ENCODE measurements at regions not wholly inside any gene's neighbourhood (a gene's known extent, or its start where the extent isn't known, plus 50 kb on each side); places are given as distances from the start of the nearest gene placed in this dataset.

GRCh38 chr6:90449311-90449710 lies 137.6 kb downstream of the MAP3K7 start:
- no peaks in the 10 kb centered on the region for H3K9me2 ChIP-seq
- no peak overlapping the region for H3K9ac ChIP-seq
- no peaks in the 10 kb centered on the region for H3K36me3 ChIP-seq (replicated peaks in 1 of 2; ENCODE audit: control insufficient read depth in 1 of 2, insufficient read depth in 2 of 2, low read length in 1 of 2)
- H3F3A ChIP-seq (replicated peaks; ENCODE audit: insufficient read depth) = no peaks in the 10 kb centered on the region
- H3K4me2 ChIP-seq = no peak overlapping the region
- WGBS (ENCODE audit: low lambda C conversion rate) = 84% methylated on average over 5 of the region's 5 CpGs
- no peak overlapping the region for H3K27ac ChIP-seq (ENCODE audit: low read depth in 2 of 2, low read length in 1 of 2)
- no peaks in the 10 kb centered on the region for H4K20me1 ChIP-seq (ENCODE audit: insufficient read depth)
- POLR2A ChIA-PET = no interaction called here
- no peaks in the 10 kb centered on the region for H3K79me2 ChIP-seq (ENCODE audit: insufficient read depth)
- peaks cover 0 to 5% of the 10 kb centered on the region in 2 experiments; a peak in 1 of 4 replicates for H3K4me1 ChIP-seq (ENCODE audit: control insufficient read depth in 1 of 2, insufficient read depth in 2 of 2, low read depth in 1 of 2, low read length in 1 of 2)
- H3K4me3 ChIP-seq (ENCODE audit: low read depth in 2 of 2, low read length in 1 of 2) = no peak overlapping the region
- DNase-seq = no peak
- H3K27me3 ChIP-seq (ENCODE audit: insufficient read depth) = no peaks in the 10 kb centered on the region; the same call in 1 of the 2 replicates
- CTCF ChIA-PET = interaction anchor here (0.6 to 1.2 kb wide), 5 partner anchors 8 to 479 kb away, joined by 3 to 4 read pairs (median 3); no protein-coding TSS in a partner anchor
- no peak overlapping the region for H2AFZ ChIP-seq (ENCODE audit: low read depth)
- H3K9me3 ChIP-seq = no peaks in the 10 kb centered on the region
- TF ChIP-seq CHD2 (IDR thresholded peaks at IDR 0.05; ENCODE audit: low read length, partially characterized antibody) = no peak
- TF ChIP-seq EP300 (IDR thresholded peaks at IDR 0.05; ENCODE audit: borderline replicate concordance in 1 of 2, low read depth in 1 of 2, low read length in 1 of 2) = no peak
- TF ChIP-seq, protein P1, sequence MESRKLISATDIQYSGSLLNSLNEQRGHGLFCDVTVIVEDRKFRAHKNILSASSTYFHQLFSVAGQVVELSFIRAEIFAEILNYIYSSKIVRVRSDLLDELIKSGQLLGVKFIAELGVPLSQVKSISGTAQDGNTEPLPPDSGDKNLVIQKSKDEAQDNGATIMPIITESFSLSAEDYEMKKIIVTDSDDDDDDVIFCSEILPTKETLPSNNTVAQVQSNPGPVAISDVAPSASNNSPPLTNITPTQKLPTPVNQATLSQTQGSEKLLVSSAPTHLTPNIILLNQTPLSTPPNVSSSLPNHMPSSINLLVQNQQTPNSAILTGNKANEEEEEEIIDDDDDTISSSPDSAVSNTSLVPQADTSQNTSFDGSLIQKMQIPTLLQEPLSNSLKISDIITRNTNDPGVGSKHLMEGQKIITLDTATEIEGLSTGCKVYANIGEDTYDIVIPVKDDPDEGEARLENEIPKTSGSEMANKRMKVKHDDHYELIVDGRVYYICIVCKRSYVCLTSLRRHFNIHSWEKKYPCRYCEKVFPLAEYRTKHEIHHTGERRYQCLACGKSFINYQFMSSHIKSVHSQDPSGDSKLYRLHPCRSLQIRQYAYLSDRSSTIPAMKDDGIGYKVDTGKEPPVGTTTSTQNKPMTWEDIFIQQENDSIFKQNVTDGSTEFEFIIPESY (IDR thresholded peaks at IDR 0.05; ENCODE audit: borderline replicate concordance, low read depth) = no peak

GRCh38 chr6:90448836-90449235 lies 138.0 kb downstream of the MAP3K7 start:
- ChIA-PET CTCF (interaction anchor here (1.2 kb wide), 1 partner anchor 479 kb away, joined by 4 read pairs; no protein-coding TSS in a partner anchor), POLR2A (no interaction called here)
- Histone ChIP-seq H3F3A (replicated peaks; ENCODE audit: insufficient read depth) (no peaks in the 10 kb centered on the region), H3K36me3 (replicated peaks in 1 of 2; ENCODE audit: control insufficient read depth in 1 of 2, insufficient read depth in 2 of 2, low read length in 1 of 2) (no peaks in the 10 kb centered on the region), H3K9ac (no peak overlapping the region), H4K20me1 (ENCODE audit: insufficient read depth) (no peaks in the 10 kb centered on the region), H3K4me3 (ENCODE audit: low read depth in 2 of 2, low read length in 1 of 2) (no peak overlapping the region), H2AFZ (ENCODE audit: low read depth) (no peak overlapping the region), H3K27me3 (ENCODE audit: insufficient read depth) (no peaks in the 10 kb centered on the region; the same call in 1 of the 2 replicates), H3K27ac (ENCODE audit: low read depth in 2 of 2, low read length in 1 of 2) (no peak overlapping the region), H3K9me2 (no peaks in the 10 kb centered on the region), H3K9me3 (no peaks in the 10 kb centered on the region), H3K4me1 (ENCODE audit: control insufficient read depth in 1 of 2, insufficient read depth in 2 of 2, low read depth in 1 of 2, low read length in 1 of 2) (peaks cover 0 to 5% of the 10 kb centered on the region in 2 experiments; a peak in 1 of 4 replicates), H3K79me2 (ENCODE audit: insufficient read depth) (no peaks in the 10 kb centered on the region), H3K4me2 (no peak overlapping the region)
- WGBS (ENCODE audit: low lambda C conversion rate) = 47% methylated on average over 5 of the region's 5 CpGs
- peak; percentile 42 for DNase-seq
- peak; percentile 37; the same call in 1 of the 2 replicates for TF ChIP-seq GATA2 (CRISPR knock-in tag; IDR thresholded peaks at IDR 0.05)
- TF ChIP-seq TEAD4 (IDR thresholded peaks at IDR 0.05; ENCODE audit: borderline replicate concordance, insufficient read depth) = no peak
- 0 out of 4 replicates have a peak, but pooled peaks of 1 of the 2 experiments have one; percentile 43 for TF ChIP-seq EP300 (IDR thresholded peaks at IDR 0.05; ENCODE audit: borderline replicate concordance in 1 of 2, low read depth in 1 of 2, low read length in 1 of 2)

- no peak for DNase-seq
- no peak overlapping the region for H3K9ac ChIP-seq
- H3K79me2 ChIP-seq (ENCODE audit: insufficient read depth) = no peaks in the 10 kb centered on the region
- WGBS (ENCODE audit: low lambda C conversion rate) = 63% methylated on average over 2 of the region's 2 CpGs
- TF ChIP-seq EZH2phosphoT487 (IDR thresholded peaks at IDR 0.05; ENCODE audit: borderline replicate concordance, low read depth) = no peak
- no peak for TF ChIP-seq FOXM1 (IDR thresholded peaks at IDR 0.05; ENCODE audit: low read depth)
- TF ChIP-seq CHD2 (IDR thresholded peaks at IDR 0.05; ENCODE audit: low read length, partially characterized antibody) = no peak
- TF ChIP-seq RAD21 (IDR thresholded peaks at IDR 0.05; ENCODE audit: low read length) = no peak
- no peak overlapping the region for H2AFZ ChIP-seq (ENCODE audit: low read depth)
- H3K27me3 ChIP-seq (ENCODE audit: insufficient read depth) = peaks cover 5% of the 10 kb centered on the region
- peaks cover 0 to 5% of the 10 kb centered on the region in 2 experiments; a peak in 2 of 4 replicates for H3K4me1 ChIP-seq (ENCODE audit: control insufficient read depth in 1 of 2, insufficient read depth in 2 of 2, low read depth in 1 of 2, low read length in 1 of 2)
- no peak overlapping the region for H3K27ac ChIP-seq (ENCODE audit: low read depth in 2 of 2, low read length in 1 of 2)
- H3K9me2 ChIP-seq = no peaks in the 10 kb centered on the region
- CTCF ChIA-PET = interaction anchor here (1.4 kb wide), 1 partner anchor 49 kb away, joined by 3 read pairs; no protein-coding TSS in a partner anchor
- no peak overlapping the region for H3K4me2 ChIP-seq
- POLR2A ChIA-PET = no interaction called here
- no peaks in the 10 kb centered on the region for H3K36me3 ChIP-seq (replicated peaks in 1 of 2; ENCODE audit: control insufficient read depth in 1 of 2, insufficient read depth in 2 of 2, low read length in 1 of 2)
- no peaks in the 10 kb centered on the region for H3K9me3 ChIP-seq
- no peaks in the 10 kb centered on the region for H3F3A ChIP-seq (replicated peaks; ENCODE audit: insufficient read depth)
- H4K20me1 ChIP-seq (ENCODE audit: insufficient read depth) = no peaks in the 10 kb centered on the region
- no peak overlapping the region for H3K4me3 ChIP-seq (ENCODE audit: low read depth in 2 of 2, low read length in 1 of 2)
Measured at GRCh38 chr6:90446164-90446563, 140.7 kb downstream of the MAP3K7 start.
